GM21390 (cell line): ENCODE measurements at regions not wholly inside any gene's neighbourhood (a gene's known extent, or its start where the extent isn't known, plus 50 kb on each side); places are given as distances from the start of the nearest gene placed in this dataset.
A peak's percentile ranks its signal among the peaks of the same experiment; 100 is the strongest.

ENCODE experiments used
- ATAC-seq: cut with Tn5 transposase; IDR thresholded peaks from one replicate; pipeline ENCODE4 v1.9.1; 2021; ENCODE audit not compliant: unreplicated experiment

DNA sequence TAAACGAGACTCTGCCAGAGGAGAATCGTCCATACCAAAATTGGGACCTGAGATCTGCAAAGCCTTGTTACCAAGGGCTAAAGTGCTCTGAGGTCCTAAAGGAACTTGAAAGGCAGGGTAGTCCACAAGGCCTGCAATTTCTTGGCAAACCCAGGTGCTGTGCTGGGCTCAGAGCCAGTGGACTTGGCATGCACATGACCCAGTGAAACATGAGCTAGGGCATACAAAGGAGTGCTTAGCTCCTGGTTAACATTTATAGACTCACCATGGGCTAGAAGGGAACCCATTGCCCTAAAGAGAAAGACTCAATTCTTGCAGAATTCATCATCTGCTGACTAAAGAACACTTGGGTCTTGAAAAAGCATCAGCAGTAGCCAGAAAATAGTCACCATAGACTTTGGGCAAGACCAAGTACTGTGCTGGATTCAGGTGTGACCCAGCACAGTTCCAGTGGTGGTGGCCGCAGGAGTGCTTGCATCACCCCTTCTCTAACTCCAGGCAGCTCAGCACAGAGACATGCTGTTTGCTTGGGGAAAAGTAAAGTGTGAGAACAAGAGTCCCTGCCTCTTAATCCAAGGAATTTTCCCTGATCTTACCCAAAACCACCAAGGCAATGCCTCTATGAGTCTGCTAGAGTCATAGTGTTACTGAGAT lies 1069.4 kb upstream of the ADGRL2 start:
- ATAC-seq: no peak

DNA sequence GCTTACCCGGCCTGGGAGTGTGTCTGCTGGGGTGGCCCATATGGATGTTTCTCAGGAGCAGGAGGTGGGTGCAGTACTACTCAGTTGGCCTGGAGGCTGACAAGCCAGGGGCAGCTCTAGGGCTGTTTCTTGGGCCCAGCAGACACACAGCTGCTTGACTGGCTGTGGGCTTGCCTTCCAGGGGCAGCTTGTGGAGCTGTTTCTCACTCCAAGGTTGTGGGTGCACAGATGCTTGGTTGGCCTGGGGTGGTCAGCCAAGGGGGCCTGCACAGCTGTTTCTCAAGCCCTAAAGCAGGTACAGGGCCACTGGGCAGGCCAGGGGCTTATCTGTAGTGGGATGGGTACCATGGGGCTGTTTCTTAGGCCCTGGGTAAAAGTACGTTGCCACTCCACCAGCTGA lies 1078.1 kb upstream of the ADGRL2 start:
- no peak for ATAC-seq

GRCh38 chr1:80706526-80706925 lies 1094.2 kb upstream of the ADGRL2 start:
- no peak for ATAC-seq

GRCh38 chr1:80678438-80678837 lies 1122.3 kb upstream of the ADGRL2 start:
- ATAC-seq: no peak

GRCh38 chr1:80675454-80675853 lies 1125.3 kb upstream of the ADGRL2 start:
- ATAC-seq: no peak

DNA sequence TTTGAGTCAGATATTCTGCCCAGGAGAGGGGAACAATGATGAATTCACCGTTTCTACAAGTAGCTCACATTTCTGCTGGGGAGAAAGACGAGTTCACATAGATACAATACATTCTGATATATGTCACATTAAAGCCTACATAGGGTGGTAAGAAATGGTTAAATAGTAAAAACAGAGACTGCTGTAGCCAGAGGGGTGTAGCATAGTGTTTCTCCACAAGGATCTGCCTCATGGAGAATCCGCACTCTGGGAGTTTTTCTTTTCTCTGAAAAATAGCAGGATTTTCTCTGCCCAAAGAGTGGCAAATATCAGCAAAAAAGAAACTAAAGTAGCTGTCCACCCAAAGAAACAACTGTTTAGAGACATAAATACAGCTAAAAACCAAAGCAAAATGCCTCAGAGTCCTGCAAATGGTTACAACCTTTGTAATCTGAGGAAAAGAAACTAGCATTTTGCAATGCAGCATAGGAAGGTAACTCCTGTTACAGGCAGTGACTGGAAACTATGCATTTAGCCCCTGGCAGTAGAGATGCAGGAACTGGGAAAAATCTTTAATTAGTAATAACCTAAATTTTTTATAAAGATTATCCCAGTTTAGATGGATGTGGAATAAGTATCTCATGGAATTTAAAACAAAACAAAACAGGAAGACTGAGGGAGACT lies 1126.7 kb upstream of the ADGRL2 start:
- no peak for ATAC-seq

- no peak for ATAC-seq
Measured at GRCh38 chr1:80668372-80668771, 1132.4 kb upstream of the ADGRL2 start.

DNA sequence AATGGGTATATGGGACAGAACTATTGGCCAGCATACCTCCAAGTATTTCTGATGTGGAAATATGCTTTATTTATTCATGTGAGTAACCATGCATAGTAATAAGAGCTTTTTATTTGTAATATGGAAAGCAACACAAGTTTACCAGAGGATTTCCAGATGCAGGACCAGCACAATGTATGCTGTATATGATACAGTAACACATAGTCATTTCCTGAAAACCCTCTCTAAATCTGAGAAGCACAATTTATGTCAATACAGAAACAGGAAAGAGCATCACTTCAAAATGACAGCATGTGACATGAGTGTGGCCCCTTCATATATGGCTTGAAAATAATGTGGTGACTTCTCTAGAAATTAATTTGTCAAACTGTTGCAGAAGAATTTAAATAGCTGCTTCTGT lies 1134.7 kb upstream of the ADGRL2 start:
- no peak for ATAC-seq

GRCh38 chr1:80659161-80659560 lies 1141.6 kb upstream of the ADGRL2 start:
- ATAC-seq: no peak

DNA sequence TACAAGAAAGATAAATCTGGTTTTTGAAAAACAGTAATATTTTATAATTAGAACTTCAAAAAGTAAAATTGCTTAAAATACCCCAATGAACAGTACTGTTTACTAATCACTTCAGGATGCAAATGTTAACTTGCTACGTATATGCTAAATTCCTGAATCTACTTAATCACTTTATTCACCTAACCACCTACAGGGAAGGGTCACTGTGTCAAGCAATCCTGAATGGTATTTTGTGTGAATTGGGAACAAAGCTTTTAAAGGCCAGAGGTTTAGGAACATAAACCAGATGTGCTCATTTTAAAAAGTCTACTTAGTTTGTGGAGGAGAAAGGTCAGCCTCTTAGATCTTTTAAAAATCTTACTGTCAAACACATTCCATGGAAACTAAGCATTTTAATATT lies 1143.0 kb upstream of the ADGRL2 start:
- no peak for ATAC-seq

GRCh38 chr1:80657044-80657643 lies 1143.6 kb upstream of the ADGRL2 start:
- no peak for ATAC-seq

- ATAC-seq: no peak
Measured at GRCh38 chr1:80656641-80657040, 1144.1 kb upstream of the ADGRL2 start.

DNA sequence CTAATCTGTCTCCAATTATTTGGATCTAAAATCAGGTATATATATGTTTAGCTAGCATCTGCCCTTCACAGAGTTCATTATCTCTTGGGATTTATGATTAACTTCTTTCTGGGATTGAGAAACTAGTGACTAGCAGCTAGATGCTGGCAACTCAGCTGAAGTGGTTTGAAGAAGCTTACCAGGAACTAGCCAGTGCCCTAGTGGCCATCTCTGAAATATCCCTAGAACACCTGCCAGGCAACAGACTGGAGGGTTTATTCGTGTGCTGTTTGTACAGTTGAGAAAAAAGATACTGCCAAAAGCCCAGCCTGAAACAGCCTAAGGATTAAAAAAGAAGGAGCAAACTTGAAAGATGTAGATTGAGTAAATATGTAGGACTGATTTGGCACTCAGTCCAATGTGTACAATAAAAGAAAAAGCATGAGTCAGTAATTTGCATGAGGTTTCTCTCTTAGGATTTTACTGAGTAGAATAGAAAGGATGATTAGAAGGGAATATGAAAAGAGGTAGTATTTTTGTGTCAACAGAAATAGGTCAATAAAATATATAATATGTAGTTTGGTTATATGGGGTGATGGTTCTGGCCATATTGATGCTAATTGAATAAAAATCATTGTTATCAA lies 1144.6 kb upstream of the ADGRL2 start:
- ATAC-seq: peak; percentile 81

DNA sequence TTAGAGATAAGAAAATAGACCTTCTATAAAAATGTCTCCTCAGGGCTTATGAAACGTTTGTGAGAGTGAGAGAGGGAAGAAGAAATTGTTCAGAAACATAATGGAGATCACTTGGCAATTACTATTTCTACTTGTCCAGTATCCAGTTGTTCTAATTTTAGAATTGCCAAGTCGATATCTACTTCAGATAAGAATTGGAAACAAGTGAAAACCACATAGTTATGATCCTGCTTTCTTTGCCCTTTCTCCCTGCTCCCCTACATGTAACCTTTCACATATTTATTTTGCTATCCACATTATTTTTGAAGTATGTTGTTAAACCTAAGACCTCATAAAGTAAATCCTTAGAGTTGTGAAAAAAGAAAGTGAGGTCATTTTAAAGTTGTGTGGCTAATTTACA lies 1154.7 kb upstream of the ADGRL2 start:
- no peak for ATAC-seq

DNA sequence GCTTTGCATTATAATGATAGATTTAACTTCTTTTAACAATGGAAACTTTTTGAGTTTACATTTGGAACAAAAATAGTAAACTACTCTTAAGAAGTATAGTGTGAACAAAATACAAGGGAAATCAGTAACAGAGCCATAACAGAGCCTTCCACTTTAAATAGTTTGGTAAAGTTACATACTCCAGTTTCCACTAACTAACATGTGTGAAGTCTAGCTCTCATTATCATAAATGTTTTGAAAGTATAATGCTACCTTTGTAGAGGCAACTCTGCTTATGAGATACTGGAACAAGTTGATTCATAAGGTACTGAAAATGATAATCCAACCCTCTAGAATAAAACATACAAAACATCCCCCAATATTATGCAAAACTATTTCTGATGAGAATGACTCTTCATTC lies 1155.1 kb upstream of the ADGRL2 start:
- no peak for ATAC-seq

- peak; percentile 38 for ATAC-seq
Measured at GRCh38 chr1:80640978-80641377, 1159.8 kb upstream of the ADGRL2 start.

DNA sequence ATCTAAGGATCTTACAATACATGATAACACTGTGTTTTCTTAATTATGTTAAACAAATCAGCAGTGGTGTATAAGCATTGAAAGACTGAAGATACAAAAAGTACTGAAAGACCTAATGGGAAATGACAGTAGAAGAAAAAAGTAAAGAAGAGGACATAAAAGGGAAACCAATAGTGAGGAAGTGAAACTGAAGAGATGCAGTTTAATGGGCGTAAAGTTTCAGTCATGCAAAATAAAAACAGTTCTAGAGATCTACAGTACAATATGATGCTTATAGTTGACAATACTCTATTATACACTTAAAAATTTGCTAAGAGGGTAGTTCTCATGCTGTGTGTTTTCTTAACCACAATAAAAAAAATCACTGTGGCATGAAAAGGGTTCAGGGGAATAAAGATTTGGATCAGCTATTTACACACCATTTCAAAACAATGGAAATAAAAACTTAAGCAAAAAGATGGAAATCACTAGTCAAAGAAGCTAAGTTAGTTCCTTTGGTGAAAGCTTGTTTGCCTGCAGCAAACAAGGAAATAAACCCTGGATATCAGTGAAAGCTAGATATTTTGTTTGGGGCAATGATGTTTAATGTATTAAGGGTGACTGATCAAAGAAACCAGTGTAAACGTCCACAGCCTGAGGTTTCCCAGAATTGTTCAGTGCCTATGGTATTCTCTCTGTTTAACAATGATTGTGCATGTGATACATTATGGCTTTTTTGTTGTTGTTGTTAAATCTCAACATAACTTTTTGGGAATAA lies 1160.8 kb upstream of the ADGRL2 start:
- ATAC-seq: peak; percentile 97

- ATAC-seq: no peak
Measured at GRCh38 chr1:80633947-80634706, 1166.6 kb upstream of the ADGRL2 start.

DNA sequence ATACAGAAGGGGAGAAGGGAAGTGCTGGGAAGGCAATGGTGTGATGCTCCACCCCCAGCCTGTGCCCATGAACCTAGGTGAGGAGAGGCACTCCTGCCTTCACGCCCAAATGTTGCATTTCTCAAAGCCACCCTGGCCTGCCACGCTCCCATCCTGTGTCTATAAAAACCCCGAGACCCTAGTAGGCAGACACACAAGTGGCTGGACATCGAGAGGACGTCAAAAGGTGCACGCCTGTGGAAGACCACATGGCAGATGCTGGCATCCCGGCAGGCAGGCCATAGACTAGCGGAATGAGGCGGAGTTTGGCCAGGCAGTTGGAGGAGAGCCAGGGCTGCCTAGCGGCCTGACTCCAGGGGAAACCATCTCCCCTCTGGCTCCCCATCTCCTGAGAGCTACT lies 1168.5 kb upstream of the ADGRL2 start:
- ATAC-seq: no peak

- ATAC-seq: peak; percentile 51
Measured at GRCh38 chr1:80629304-80629837, 1171.4 kb upstream of the ADGRL2 start.
